GM12891 (cell line): ENCODE measurements at regions not wholly inside any gene's neighbourhood (a gene's known extent, or its start where the extent isn't known, plus 50 kb on each side); places are given as distances from the start of the nearest gene placed in this dataset.

Experiments
- PAX5 ChIP-seq: IDR thresholded peaks from 2 replicates; pipeline ENCODE4 v1.6.1; 2011; ENCODE audit warnings: low read length, moderate library complexity, mild to moderate bottlenecking; ENCODE audit not compliant: insufficient read depth, severe bottlenecking
- POLR2A ChIP-seq: IDR thresholded peaks from 2 replicates; pipeline ENCODE4 v1.6.1; 2011; ENCODE audit warnings: low read depth, low read length, control low read depth
- POLR2AphosphoS5 ChIP-seq: IDR thresholded peaks from 2 replicates; pipeline ENCODE4 v1.6.1; 2011; ENCODE audit warnings: low read depth, low read length, control low read depth
- POU2F2 ChIP-seq: IDR thresholded peaks from 2 replicates; pipeline ENCODE4 v1.6.1; 2011; ENCODE audit warnings: low read depth, mild to moderate bottlenecking, control low read depth, low read length, moderate library complexity
- SPI1 ChIP-seq: IDR thresholded peaks from 2 replicates; pipeline ENCODE4 v1.6.1; 2011; ENCODE audit warnings: low read depth, low read length, control low read depth
- TAF1 ChIP-seq: IDR thresholded peaks from 2 replicates; pipeline ENCODE4 v1.6.1; 2011; ENCODE audit warnings: low read depth, low read length, control low read depth

DNA sequence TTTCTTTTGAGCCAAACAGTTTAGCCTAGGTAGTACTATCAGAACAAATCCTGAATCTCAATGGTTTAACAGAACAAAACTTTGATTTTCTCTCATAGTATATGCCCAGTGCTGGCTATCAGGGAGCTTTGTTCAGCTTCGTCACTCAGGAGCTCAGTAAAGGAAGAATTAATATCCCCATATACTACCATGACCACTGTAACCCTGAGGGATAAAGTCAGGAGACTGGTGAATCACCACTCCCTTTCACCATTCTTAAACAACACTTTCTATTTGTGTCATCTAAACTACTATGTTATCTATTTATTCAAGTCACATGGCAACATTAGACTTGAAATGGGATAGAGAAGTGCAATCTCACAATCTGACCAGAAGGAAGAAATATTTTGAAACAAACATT is 522.6 kb upstream of the COX7C start:
- TF ChIP-seq POLR2AphosphoS5 = no peak
- TF ChIP-seq SPI1 = no peak
- no peak for TF ChIP-seq POLR2A
- no peak for TF ChIP-seq TAF1
- TF ChIP-seq POU2F2 = no peak
- TF ChIP-seq PAX5 = no peak
